ENCODE measurements at regions not wholly inside any gene's neighbourhood (a gene's known extent, or its start where the extent isn't known, plus 50 kb on each side); places are given as distances from the start of the nearest gene placed in this dataset.

DNA sequence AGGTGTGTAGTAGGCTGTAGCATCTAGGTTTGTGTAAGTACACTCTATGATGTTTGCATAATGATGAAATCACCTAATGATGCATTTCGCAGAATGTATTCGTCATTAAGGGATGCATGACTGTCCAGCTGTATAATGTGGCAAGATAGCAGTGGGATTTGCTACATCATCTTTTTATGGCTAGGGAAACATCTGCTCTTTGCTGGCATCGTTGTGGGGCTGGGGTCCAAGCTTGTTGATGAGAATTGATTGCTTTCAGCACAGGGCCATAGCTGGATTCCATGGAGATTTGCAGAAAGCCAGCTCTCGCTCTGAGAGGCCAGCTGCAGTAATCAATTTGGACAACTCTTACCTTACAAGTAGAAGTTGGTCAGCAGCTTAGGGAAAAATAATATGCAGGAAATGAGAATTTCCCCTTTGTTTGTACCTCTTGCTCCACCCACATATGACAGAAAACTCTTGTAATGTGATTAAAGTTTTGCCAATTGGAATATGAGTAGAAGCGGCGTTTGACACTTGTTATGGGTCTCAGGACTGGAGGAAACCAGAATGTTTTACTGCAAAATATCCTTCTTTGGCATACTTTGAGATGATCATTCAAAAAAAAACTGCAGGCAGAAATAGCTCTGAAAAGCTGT is 310.5 kb downstream of the RAPGEF2 start:
- TF ChIP-seq, protein P1, sequence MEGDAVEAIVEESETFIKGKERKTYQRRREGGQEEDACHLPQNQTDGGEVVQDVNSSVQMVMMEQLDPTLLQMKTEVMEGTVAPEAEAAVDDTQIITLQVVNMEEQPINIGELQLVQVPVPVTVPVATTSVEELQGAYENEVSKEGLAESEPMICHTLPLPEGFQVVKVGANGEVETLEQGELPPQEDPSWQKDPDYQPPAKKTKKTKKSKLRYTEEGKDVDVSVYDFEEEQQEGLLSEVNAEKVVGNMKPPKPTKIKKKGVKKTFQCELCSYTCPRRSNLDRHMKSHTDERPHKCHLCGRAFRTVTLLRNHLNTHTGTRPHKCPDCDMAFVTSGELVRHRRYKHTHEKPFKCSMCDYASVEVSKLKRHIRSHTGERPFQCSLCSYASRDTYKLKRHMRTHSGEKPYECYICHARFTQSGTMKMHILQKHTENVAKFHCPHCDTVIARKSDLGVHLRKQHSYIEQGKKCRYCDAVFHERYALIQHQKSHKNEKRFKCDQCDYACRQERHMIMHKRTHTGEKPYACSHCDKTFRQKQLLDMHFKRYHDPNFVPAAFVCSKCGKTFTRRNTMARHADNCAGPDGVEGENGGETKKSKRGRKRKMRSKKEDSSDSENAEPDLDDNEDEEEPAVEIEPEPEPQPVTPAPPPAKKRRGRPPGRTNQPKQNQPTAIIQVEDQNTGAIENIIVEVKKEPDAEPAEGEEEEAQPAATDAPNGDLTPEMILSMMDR (IDR thresholded peaks at IDR 0.05): no peak
- TF ChIP-seq TCF7L2 (IDR thresholded peaks at IDR 0.05; ENCODE audit: low read depth, low read length) (no peak), POLR2AphosphoS5 (IDR thresholded peaks at IDR 0.05; ENCODE audit: low read depth, low read length) (no peak), SIN3A (IDR thresholded peaks at IDR 0.05; ENCODE audit: borderline replicate concordance, insufficient read depth, low read depth, low read length) (no peak)
- TF ChIP-seq, protein P2, sequence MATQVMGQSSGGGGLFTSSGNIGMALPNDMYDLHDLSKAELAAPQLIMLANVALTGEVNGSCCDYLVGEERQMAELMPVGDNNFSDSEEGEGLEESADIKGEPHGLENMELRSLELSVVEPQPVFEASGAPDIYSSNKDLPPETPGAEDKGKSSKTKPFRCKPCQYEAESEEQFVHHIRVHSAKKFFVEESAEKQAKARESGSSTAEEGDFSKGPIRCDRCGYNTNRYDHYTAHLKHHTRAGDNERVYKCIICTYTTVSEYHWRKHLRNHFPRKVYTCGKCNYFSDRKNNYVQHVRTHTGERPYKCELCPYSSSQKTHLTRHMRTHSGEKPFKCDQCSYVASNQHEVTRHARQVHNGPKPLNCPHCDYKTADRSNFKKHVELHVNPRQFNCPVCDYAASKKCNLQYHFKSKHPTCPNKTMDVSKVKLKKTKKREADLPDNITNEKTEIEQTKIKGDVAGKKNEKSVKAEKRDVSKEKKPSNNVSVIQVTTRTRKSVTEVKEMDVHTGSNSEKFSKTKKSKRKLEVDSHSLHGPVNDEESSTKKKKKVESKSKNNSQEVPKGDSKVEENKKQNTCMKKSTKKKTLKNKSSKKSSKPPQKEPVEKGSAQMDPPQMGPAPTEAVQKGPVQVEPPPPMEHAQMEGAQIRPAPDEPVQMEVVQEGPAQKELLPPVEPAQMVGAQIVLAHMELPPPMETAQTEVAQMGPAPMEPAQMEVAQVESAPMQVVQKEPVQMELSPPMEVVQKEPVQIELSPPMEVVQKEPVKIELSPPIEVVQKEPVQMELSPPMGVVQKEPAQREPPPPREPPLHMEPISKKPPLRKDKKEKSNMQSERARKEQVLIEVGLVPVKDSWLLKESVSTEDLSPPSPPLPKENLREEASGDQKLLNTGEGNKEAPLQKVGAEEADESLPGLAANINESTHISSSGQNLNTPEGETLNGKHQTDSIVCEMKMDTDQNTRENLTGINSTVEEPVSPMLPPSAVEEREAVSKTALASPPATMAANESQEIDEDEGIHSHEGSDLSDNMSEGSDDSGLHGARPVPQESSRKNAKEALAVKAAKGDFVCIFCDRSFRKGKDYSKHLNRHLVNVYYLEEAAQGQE (IDR thresholded peaks at IDR 0.05; ENCODE audit: insufficient read depth in 1 of 2, low read depth in 2 of 2, low read length in 1 of 2): no peak

Data from Panc1 (cell line).